HG02610 (cell line): ENCODE measurements at regions not wholly inside any gene's neighbourhood (a gene's known extent, or its start where the extent isn't known, plus 50 kb on each side); places are given as distances from the start of the nearest gene placed in this dataset.

Experiments
- ATAC-seq: cut with Tn5 transposase; IDR thresholded peaks from one replicate; pipeline ENCODE4 v1.9.1; 2021; ENCODE audit warnings: mild to moderate bottlenecking, moderate library complexity; ENCODE audit not compliant: unreplicated experiment

DNA sequence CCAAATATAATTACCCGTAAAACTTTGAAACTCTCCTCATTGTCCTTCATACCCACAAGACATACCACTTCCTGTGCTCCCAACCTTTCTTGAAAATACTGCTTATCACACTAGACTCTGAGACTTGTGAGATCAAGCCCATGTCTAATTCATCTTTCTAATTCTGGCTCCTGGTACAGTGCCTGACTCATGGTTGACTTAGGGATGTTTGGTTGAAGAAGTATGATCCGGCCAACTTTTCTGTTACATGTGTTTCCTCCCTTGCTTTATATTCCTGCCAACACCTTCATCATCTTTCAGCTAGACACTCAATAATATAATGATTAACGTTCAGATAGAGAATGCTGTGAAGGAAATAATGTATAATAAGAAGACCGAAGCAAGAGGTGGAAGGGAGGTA is 58.2 kb downstream of the MEX3B start:
- ATAC-seq = no peak

DNA sequence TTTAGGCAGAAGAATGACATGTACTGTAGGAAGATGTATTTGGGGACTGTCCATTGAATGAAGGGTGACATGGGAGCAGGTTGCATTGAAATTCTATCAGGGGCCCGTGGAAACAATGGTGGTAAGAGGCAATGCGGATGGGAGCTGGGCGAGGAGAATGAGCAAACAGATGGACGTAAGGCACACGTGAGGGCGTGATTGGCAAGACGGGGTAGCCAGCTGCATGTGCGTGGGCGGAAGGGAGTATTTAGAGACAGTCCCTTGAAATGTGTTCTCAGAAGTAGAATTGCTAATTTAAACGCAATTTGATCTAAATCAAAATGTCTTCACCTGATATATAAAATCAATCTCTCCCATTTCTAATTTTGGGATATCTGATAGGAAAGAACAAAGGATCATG is 62.3 kb downstream of the MEX3B start:
- no peak for ATAC-seq

DNA sequence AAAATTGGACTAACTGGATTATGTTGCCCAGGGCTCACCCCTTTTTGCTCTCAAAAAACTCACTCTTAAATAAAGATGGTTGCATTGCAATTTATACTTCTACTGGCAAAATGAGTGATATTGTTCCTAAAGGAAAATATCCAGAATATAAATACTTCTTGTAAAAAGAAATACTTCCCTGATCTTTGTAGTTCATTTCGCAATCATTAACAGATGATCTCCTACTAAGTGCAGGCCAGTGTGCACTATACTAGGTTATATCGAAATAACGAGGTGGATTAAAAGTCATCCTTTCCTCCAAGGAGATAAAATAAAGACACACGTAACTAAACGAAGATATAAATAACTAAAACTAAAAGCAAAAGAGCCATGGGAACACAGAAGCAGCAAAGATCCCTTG is 63.0 kb downstream of the MEX3B start:
- ATAC-seq = no peak

DNA sequence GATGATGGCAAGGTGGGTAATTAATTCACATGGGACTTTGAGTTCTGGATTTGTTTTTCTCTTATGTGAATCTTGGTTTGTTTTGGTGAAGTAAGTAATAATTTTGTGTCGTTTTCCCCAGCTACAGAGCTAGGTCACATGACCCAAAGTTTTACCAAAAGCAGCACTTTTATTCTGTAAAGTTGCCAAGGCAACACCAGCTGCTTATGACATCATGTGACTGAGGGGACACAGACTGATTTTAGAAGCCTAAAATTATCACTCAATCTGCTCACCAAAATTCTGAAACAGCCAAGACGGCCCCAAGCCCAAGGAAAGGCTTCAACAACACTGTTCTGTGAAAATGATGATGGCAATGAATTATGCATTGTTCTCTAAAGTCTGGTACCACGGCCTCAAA is 63.9 kb downstream of the MEX3B start:
- no peak for ATAC-seq

DNA sequence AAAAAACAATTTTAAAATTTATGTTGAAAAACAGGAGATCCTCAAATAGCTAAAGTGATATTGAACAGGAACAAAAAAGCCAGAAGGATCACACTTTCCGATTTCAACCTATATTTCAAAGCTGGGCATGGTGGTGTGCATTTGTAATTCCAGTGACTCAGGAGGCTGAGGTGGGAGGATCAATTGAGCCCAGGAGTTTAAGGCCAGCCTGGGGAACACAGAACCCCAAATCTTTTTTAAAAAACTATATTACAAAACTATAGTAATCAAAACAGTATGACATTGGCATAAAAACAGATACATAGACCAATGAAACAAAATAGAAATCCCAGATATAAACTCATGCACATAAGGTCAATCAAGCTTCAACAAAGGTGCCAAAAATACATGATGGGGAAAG is 68.4 kb downstream of the MEX3B start:
- ATAC-seq = no peak

DNA sequence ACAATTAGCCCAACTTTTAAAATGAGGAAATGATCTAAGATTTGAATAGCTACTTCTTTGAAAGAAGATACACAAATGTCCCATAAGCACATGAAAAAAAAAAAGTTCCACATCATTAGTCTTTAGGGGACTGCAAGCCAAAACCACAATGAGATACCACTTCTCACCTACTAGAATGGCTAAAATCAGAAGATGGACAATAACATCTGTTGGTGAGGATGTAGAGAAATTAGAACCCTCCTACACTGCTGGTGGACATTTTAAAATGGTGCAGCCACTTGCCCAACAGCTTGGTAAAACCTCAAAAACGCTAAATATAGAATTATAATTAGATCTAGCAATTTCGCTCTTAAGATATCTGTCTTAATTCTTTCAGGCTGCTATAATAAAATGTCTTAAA is 77.1 kb downstream of the MEX3B start:
- no peak for ATAC-seq

DNA sequence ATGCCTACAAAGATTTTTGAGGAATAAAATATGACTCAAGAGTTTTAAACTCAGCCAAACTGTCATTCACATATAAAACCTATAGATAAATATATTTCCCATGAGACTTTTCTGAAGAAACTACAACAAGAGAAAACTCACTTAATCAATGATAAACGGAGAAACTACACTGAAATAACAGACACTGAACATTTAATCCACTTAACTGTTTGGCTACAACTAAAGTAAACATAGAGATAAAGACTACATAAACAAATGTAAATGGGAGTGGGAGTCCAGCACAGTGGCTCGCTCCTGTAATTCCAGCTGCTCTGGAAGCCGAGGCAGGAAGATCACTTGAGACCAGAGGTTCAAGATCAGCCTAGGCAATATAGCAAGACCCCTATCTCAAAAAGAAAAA is 79.2 kb downstream of the MEX3B start:
- no peak for ATAC-seq

DNA sequence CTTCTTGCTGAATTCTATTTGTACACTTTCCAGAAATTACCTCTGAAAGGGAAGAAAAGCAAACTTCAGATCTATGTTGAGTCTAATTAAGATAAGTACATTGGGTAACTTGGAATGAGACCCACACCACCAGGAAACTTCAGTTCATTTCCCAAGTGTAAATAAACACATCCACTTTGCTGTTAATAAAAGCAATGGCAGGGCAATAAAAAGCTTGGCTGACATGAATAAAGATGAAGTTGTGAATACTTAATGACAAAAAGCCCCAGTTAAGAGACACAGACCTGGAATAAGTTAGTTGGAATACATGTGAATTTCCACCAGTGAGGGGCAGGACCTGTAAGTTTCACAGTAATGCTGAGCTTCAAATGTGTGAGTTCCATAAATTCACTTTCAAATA is 83.3 kb downstream of the MEX3B start:
- ATAC-seq = no peak

DNA sequence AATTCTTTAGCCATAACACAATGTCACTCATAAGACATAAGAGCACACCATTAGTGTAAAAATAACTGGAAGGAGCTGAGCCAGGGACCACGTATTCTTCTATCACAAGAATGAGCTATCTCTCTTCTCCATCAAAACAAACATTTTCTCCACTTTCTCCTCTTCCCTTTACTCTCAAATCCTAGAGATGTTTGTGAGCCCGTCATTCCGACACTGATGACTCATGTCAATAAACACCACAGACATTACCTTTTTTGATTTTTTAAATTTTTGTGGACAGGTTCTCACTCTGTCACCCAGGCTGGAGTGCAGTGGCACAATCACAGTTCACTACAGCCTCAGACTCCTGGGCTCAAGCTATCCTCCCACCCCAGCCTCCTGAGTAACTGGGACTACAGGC is 86.6 kb downstream of the MEX3B start:
- ATAC-seq = no peak

DNA sequence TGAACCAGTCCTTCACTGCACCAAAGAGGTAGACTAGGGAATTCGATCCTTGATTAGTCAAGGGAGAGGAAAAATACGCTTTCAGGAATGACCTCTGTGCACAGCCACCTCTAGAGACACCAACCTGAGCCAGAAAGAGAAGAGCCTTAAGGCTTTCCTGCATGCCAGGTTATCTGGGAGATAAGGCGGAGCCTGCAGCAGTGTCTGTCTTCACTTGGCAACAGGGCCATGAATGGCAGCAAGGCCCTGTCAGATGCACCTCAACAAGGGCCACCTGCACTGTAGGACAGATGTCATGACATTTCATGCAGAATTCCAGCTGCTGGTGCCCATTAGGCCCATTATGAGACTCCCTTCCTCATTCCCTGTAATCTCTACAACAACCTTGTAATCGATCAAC is 88.1 kb downstream of the MEX3B start:
- no peak for ATAC-seq

DNA sequence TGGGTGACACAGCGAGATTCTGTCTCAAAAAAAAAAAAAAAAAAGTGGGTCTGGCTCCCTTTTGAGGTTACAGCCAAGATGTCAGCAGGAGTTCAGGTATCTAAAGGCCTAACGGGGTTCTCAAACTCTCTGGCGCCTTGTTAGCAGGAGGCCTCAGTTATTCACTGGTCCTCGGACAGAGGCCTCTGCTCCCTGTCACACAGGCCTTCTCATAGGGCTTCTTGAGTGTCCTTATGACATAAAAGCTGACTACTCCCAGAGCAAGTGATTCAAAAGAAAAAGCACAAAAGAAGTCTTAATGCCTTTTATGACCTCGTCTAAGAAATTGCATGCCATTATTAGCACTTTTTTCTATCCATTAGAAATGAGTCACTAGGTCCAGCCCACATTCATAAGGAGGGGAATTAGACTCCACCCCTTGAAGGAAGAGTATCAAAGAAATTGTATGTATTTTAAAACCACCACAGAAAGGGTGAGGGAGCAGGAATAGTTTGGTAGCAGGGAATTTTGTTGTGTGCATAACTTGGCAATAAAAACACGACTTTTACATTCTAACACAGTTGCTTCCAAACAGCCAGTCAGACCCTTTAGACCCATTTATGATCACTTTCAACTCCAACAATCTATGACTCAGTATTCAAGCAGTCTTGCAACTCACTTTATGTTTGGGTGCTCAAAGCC is 90.3 kb downstream of the MEX3B start:
- ATAC-seq = no peak

DNA sequence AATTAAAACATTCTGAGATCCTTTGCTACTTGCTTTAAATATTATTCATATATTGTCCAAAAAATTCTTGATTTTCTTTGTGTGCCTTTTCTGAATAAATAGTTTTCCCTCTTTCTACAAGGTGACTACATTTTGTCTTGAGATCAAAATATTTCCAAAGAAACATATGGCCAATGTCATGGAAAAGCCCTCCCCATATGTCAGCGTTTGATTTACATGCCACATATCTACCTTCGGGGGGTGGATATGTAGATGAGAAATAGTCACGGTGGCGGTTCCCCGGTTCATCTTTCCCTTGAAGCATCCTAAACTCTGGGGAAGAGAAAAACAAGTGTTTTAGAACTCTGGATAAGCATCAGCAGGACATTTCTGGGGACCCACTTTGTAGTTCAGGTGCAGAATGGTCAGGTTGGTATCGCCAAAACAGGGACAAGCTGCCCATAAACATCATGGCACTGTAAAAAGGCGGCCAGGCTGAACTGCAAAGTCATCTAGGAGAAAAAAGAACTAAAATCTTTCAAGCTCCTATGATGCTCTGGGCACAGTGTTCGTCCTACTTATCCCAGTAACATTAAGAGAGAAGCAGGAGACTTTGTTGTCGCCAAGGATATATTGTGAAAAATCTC is 91.5 kb downstream of the MEX3B start:
- ATAC-seq = no peak

DNA sequence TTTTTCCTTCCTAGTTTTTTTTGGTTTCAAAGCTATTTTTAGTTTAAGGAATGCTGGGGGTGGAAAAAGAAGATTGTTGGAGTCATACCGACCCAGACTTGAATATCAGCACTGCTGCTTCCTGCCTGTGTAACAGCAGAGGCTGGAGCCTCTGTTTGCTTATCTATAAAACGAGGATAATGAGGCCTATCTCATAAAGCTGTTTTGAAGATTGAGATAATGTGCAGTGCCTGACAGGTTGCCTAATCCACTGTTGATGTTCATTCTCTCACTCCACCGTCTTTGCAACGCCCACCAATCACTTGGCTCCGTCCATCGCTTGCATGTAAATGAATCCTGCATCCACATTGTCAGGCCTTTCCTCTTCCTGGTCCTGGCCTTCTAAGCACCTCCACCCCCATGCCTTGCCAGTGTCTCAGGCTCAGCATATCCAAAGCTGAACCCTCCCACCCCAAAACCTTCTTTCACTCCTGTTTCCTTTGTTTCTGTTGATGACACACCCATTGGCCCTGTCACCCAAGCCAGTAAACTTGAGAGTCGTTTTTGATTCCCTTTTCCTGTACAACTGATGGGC is 94.9 kb downstream of the MEX3B start:
- no peak for ATAC-seq

DNA sequence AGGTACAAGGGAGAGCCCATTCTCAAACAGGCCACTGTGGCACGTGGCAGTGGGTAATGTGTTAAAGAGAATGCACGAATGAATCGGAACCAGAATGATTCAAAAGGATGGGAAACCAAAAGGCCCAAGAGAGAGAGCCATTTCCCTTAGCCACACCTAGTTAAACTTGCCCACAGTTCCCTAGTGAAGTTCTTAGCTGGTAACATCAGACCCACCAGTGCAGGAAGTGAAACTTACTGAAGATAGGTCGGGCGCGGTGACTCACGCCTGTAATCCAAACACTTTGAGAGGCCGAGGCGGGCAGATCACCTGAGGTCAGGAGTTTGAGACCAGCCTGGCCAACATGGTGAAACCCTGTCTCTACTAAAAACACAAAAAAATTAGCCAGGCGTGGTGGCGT is 97.1 kb downstream of the MEX3B start:
- ATAC-seq = no peak

DNA sequence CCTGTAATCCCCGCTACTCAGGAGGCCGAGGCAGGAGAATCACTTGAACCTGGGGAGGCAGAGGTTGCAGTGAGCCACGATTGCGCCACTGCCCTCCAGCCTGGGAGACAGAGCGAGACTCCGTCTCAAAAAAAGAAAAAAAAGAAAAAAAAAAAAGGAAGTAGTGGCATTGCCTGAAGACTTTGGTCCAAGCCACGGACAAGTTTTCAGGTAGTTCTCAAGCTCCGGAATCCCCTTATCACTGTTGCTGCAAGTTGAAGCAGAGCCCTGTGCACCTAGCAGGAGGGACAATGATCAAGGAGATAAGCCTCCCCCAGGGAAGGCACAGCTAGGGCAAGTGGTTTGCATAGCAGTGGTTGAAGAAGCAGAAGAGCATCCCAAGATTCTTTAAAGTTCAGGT is 97.6 kb downstream of the MEX3B start:
- no peak for ATAC-seq

DNA sequence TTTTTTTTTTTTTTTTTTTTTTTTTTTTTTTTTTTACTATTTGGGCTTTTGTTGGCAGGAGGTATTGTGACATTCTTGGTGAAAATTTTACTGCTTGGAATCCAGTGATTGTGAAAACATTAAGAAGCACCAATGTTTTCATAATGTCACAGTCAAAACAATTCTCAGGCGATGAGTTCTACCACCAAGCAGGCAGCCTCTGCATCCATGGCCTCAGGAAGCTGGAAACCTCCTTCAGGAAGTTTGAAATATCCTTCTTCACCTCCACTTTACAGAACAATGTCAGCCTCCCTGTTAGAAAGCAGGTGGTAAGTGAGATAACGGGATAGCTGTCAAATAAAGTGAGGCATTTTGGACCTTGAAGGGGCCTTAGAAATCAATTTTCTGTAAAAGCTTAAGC is 98.3 kb downstream of the MEX3B start:
- no peak for ATAC-seq

DNA sequence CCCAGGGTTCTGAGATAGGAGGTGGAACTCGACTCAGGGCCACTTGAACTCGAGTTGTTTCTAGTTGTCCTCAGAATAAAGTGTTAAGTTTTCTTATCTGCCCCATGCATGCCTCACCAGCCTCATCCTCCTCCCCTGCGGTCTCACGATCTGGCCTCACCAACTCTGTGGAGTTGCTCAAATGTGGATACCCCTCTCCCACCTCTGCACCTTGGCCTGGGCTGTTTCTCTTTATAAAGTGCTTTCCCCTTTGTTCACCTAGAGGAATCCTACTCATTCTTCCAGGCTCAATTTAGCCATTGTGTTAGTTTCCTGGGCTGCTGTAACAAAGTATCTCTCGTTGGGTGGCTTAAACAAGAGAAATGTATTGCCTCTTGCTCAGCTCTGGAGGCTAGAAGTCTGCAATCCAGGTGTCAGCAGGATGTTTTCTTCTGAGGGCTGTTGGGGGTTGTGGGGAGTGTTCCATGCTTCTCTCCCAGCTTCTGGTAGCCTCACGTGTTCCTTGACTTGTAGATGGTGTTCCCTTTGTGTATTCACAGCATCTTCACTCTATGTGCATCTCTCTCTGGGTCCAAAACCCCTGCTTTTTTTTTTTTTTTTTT is 100.7 kb downstream of the MEX3B start:
- no peak for ATAC-seq

DNA sequence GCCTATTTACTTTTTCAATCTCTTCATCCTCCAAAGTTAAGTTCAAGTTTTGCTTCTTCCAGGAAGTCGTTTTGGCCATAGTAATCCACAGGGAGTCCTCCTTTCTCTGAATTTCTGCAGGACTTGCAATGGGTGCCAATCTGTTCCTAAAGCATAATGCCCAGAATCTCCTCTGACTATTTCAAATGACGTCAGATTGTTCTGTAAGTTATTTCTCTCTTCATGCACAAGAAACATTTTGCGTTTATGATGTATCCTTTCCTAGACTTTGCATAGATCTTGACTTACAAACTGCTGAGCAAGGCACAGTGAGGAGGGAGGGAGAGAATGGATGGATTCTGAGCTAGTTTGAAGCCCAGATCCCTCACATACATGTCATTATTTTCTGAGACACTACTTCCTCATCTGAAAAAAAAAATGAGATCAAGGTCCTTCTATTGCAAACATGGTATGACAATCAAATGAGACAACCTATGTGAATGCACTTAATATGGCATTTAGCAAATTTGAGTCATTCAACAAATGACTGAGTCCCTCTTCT is 103.1 kb downstream of the MEX3B start:
- no peak for ATAC-seq

DNA sequence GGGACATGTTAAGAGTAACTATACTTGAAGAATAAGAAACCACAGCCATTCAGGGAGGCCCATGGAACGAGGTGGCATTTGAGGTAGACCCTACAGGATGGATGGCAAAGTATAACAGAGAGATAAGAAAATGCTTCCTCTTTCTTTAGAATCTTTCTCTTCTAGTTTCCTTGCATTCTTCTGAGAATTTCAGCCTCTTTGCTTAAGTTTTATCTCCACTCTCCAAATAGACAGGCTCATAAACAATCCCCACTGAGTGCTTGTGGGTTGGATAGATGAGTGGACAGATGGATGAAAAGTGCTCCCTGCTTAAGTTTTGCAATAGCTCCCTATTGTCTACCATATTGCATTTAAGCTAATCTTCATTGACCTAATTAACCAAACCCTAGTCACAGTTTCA is 103.7 kb downstream of the MEX3B start:
- no peak for ATAC-seq

DNA sequence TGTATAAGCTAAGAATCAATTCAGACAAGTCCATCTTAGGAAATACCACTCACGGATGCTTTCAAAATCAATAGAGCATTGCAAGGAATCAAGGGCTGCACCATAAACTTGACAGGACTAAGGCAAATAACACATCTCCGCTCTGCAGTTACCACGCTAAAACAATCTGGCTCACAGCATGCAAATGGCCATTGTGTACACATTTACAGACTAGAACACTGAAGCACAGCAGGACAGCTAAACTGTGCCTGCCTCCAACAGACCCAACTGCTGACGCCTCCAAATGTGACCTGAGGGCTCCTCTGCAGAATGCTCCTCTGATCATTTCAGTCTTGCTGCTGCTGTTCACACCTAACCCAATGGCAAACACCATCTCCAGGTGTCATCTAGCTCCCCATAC is 104.3 kb downstream of the MEX3B start:
- ATAC-seq = no peak

DNA sequence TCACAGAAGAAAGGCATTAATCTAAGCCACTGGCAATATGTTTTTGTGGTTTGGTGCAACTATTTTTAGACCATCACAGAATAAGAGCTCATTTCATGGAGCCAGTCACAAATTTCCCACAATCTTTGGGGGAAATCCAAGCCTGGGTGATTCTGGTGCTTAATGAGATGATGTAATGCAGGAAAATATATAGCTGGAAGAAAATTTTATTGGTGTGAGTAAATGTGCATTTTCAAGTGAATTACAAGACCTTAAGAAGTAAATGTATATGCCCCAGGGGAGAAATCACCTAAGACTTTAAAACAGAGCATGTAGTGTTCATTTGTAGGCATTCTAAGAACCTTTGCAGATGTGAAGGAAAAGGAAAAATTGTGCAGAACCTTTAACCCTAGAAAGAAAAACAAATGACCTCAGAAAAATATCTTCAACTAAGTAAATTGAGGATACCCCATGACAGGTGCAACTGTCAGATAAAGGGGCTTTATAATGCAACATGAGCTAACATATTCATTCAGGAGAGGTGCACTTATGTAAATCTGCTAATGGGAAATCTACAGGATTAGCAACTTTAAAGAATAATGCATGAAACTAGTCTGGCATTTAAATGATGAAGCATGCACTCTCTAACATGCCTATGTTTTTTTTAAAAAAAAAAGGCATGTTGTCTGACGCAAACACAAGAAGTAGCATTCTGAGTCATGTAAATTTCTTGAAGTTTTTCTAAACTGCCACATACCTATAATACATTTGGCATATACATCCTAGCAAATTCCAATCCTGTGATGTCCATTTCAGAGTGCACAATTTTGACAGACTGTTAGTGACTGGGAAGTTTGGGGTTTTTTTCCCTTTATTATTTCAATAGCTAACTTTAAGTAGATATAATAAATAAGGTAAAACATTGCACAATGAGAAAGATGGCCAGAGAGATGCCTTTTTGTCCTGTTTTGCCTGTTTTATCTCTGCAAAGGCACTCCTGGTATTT is 105.1 kb downstream of the MEX3B start:
- no peak for ATAC-seq
